Motor neuron (in vitro differentiated cells): ENCODE measurements at regions not wholly inside any gene's neighbourhood (a gene's known extent, or its start where the extent isn't known, plus 50 kb on each side); places are given as distances from the start of the nearest gene placed in this dataset.

Source experiments
- ATAC-seq, 8 experiments: fragments of 200-7000 bp; cut with Tn5 transposase; replicated peaks in 6 of 8; 2 replicates each; pipeline ENCODE4 v1.8.0; 2021; ENCODE audit warnings: mild to moderate bottlenecking in 8 of 8, moderate library complexity in 8 of 8
- H3K27ac ChIP-seq, 2 donors: fragments of 250-450 bp; sonication (Bioruptor Pico); 2 replicates each; pipeline ENCODE4 v1.9.0; 2021; ENCODE audit warnings: antibody characterized with exemption in 2 of 2, mild to moderate bottlenecking in 2 of 2, moderate library complexity in 1 of 2
- H3K4me1 ChIP-seq, 2 donors: fragments of 250-450 bp; sonication (Bioruptor Pico); replicated peaks in 1 of 2; 2 replicates each; pipeline ENCODE4 v1.6.1; 2021; ENCODE audit warnings: antibody characterized with exemption in 2 of 2, mild to moderate bottlenecking in 2 of 2, moderate library complexity in 1 of 2
- H3K4me3 ChIP-seq, 5 donors: fragments of 250-450 bp; sonication (Bioruptor Pico); 2 replicates each; pipeline ENCODE4 v1.9.0; 2021; ENCODE audit warnings: antibody characterized with exemption in 5 of 5, mild to moderate bottlenecking in 5 of 5, moderate library complexity in 4 of 5
- WGBS, 10 experiments: fragments of 450-650 bp; shearing (Covaris generic); methylation state at CpG; one replicate each; pipeline ENCODE4 v1.0.0; 2022; 5-methylcytosine and 5-hydroxymethylcytosine counted together
- in situ Hi-C, 9 experiments: fragments of 400-800 bp; cut with MboI; loops; one replicate each; pipeline ENCODE4 v1.15.0; 2021; ENCODE audit warnings: low sequenced_read_pairs in 9 of 9, low pct_unique_long_range_greater_than_20kb in 2 of 9; ENCODE audit not compliant: unreplicated experiment in 9 of 9

GRCh38 chr14:80269353-80269925 is 58.1 kb upstream of the DIO2 start:
- H3K4me3 ChIP-seq: no peak overlapping the region
- in situ Hi-C loops: no loop called here
- peak in 2 of 8 experiments; percentile 73 to 88 for ATAC-seq
- H3K4me1 ChIP-seq: no peaks in the 10 kb centered on the region
- 30 to 100% (median 81%) methylated on average over 2 to 4 of the region's 4 CpGs; no CpG with 5 or more reads in 1 of the 10 experiments for WGBS, 10 experiments
- H3K27ac ChIP-seq: no peak overlapping the region

- H3K27ac ChIP-seq: no peak overlapping the region
- 55 to 100% (median 81%) methylated on average over 1 to 3 of the region's 3 CpGs; no CpG with 5 or more reads in 1 of the 10 experiments for WGBS, 10 experiments
- ATAC-seq: no peak
- in situ Hi-C loops: no loop called here
- no peaks in the 10 kb centered on the region for H3K4me1 ChIP-seq
- no peak overlapping the region for H3K4me3 ChIP-seq
These were observed 55.6 kb upstream of the DIO2 start for GRCh38 chr14:80266930-80267329.

DNA sequence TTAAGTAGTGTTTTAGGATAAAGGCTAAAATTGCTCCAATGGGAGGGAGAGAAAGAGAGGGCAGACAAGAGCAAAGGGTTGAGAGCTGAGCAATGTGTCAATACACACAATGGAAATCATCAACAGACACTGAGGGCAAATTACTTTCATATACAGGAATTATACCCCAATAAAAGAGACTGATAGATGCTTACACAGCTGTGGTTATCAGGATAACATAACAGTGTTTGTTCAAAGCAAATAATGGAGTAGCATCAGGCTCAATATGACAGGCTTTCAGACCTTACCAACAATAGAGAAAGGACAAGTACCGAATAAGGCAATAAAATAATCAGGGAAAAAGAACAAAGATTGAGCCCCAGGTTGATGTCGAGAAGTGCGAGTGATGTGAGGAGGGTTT is 53.4 kb upstream of the DIO2 start:
- H3K4me3 ChIP-seq: no peak overlapping the region
- no peak overlapping the region for H3K27ac ChIP-seq
- peak in 2 of 8 experiments; percentile 21 to 65 for ATAC-seq
- in situ Hi-C loops: no loop called here
- 60 to 100% (median 92%) methylated on average over 1 to 3 of the region's 3 CpGs; no CpG with 5 or more reads in 1 of the 10 experiments for WGBS, 10 experiments
- no peaks in the 10 kb centered on the region for H3K4me1 ChIP-seq
